ENCODE measurements at regions not wholly inside any gene's neighbourhood (a gene's known extent, or its start where the extent isn't known, plus 50 kb on each side); places are given as distances from the start of the nearest gene placed in this dataset.

DNA sequence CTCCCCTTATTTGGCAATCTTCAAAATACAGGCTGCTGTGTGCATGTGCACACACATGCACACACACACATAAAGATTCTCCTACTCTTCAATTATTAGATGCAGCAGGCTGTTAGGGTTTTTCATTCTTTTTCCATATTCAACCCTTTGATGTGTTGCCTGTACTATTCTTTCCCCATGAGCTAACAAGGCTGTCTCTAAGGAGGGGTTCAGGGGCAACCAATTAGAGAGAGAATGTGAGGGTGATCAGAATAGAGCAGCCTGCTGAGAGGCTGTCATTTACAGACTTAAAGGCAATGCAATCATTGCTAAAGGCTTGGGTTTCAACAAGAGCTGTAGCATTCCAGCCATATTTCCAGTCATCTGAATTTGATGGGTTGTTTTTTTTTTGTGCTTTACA lies 467.4 kb upstream of the ID4 start:
- no peak overlapping the region for H3K4me3 Mint-ChIP-seq (ENCODE audit: unreplicated experiment)
- no peak overlapping the region for H3K27ac Mint-ChIP-seq (ENCODE audit: low read depth, unreplicated experiment)
- no peak for TF ChIP-seq CTCF (IDR thresholded peaks at IDR 0.05; ENCODE audit: unreplicated experiment)
- DNase-seq (ENCODE audit: unreplicated experiment), result no peak
- H3K9me3 Mint-ChIP-seq (ENCODE audit: unreplicated experiment), result no peaks in the 10 kb centered on the region
- intact Hi-C loops (cut with micrococcal nuclease), result no loop called here
- CTCF ChIA-PET, result interaction anchor here (0.6 kb wide), 1 partner anchor 444 kb away, joined by 3 read pairs; no protein-coding TSS in a partner anchor
- BruUV-seq (replicated peaks), result no TSS peak
- POLR2A ChIA-PET, result no interaction called here
- no peaks in the 10 kb centered on the region for H3K36me3 Mint-ChIP-seq (ENCODE audit: insufficient read depth, unreplicated experiment)
- H3K27me3 Mint-ChIP-seq (ENCODE audit: insufficient read depth, unreplicated experiment), result peaks cover 21% of the 10 kb centered on the region
- H3K4me1 Mint-ChIP-seq (ENCODE audit: insufficient read depth, unreplicated experiment), result no peaks in the 10 kb centered on the region

- peaks cover 30% of the 10 kb centered on the region for H3K27me3 Mint-ChIP-seq (ENCODE audit: insufficient read depth, unreplicated experiment)
- H3K36me3 Mint-ChIP-seq (ENCODE audit: insufficient read depth, unreplicated experiment), result no peaks in the 10 kb centered on the region
- H3K9me3 Mint-ChIP-seq (ENCODE audit: unreplicated experiment), result no peaks in the 10 kb centered on the region
- H3K4me3 Mint-ChIP-seq (ENCODE audit: unreplicated experiment), result no peak overlapping the region
- no peak for DNase-seq (ENCODE audit: unreplicated experiment)
- no peaks in the 10 kb centered on the region for H3K4me1 Mint-ChIP-seq (ENCODE audit: insufficient read depth, unreplicated experiment)
- ChIA-PET CTCF (interaction anchor here (1.3 kb wide), 1 partner anchor 481 kb away, joined by 3 read pairs; no protein-coding TSS in a partner anchor), POLR2A (no interaction called here)
- no TSS peak for BruUV-seq (replicated peaks)
- TF ChIP-seq CTCF (IDR thresholded peaks at IDR 0.05; ENCODE audit: unreplicated experiment), result no peak
- intact Hi-C loops (cut with micrococcal nuclease), result no loop called here
- no peak overlapping the region for H3K27ac Mint-ChIP-seq (ENCODE audit: low read depth, unreplicated experiment)
Observed at GRCh38 chr6:19370831-19371230, 466.3 kb upstream of the ID4 start.

DNA sequence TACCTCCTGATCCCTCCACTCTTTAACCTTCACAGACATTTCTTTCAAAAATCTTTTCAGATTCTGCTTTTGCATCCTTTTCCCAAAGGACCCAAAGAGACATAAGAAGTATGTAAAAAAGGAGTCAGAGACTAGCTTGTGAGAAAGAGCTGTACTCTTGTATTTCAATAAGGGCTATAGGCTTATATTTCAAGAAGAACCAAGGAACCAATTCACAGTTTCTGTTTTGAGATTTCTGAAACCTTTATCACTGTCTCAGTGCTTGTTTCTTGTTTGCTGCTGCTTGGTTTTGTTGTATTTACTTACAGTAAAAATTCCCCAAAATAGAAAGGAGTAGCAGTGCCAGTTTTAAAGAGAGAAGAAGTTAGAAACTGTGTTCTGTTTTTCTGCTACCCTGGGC lies 461.6 kb upstream of the ID4 start:
- ChIA-PET POLR2A (no interaction called here), CTCF (no interaction called here)
- peaks cover 21% of the 10 kb centered on the region for H3K27me3 Mint-ChIP-seq (ENCODE audit: insufficient read depth, unreplicated experiment)
- H3K36me3 Mint-ChIP-seq (ENCODE audit: insufficient read depth, unreplicated experiment), result no peaks in the 10 kb centered on the region
- BruUV-seq (replicated peaks), result no TSS peak
- H3K4me3 Mint-ChIP-seq (ENCODE audit: unreplicated experiment), result no peak overlapping the region
- H3K27ac Mint-ChIP-seq (ENCODE audit: low read depth, unreplicated experiment), result no peak overlapping the region
- H3K4me1 Mint-ChIP-seq (ENCODE audit: insufficient read depth, unreplicated experiment), result no peaks in the 10 kb centered on the region
- DNase-seq (ENCODE audit: unreplicated experiment), result no peak
- no peak for TF ChIP-seq CTCF (IDR thresholded peaks at IDR 0.05; ENCODE audit: unreplicated experiment)
- intact Hi-C loops (cut with micrococcal nuclease), result no loop called here
- no peaks in the 10 kb centered on the region for H3K9me3 Mint-ChIP-seq (ENCODE audit: unreplicated experiment)

- Mint-ChIP-seq H3K36me3 (ENCODE audit: insufficient read depth, unreplicated experiment) (no peaks in the 10 kb centered on the region), H3K27ac (ENCODE audit: low read depth, unreplicated experiment) (no peak overlapping the region), H3K27me3 (ENCODE audit: insufficient read depth, unreplicated experiment) (peaks cover 11% of the 10 kb centered on the region), H3K9me3 (ENCODE audit: unreplicated experiment) (no peaks in the 10 kb centered on the region), H3K4me1 (ENCODE audit: insufficient read depth, unreplicated experiment) (no peaks in the 10 kb centered on the region), H3K4me3 (ENCODE audit: unreplicated experiment) (no peak overlapping the region)
- CTCF ChIA-PET, result interaction anchor here (0.7 to 1.0 kb wide), 2 partner anchors 9 to 54 kb away, joined by 3 read pairs; no protein-coding TSS in a partner anchor
- POLR2A ChIA-PET, result no interaction called here
- DNase-seq (ENCODE audit: unreplicated experiment), result no peak
- intact Hi-C loops (cut with micrococcal nuclease), result no loop called here
- TF ChIP-seq CTCF (IDR thresholded peaks at IDR 0.05; ENCODE audit: unreplicated experiment), result no peak
- BruUV-seq (replicated peaks), result no TSS peak
Observed at GRCh38 chr6:19377722-19378121, 459.4 kb upstream of the ID4 start.

All from MCF 10A (cell line).